ENCODE measurements at regions not wholly inside any gene's neighbourhood (a gene's known extent, or its start where the extent isn't known, plus 50 kb on each side); places are given as distances from the start of the nearest gene placed in this dataset.

- DNase-seq (ENCODE audit: low read depth) (peak; percentile 4), FAIRE-seq (no peak)
- Histone ChIP-seq H3K36me3 (ENCODE audit: control insufficient read depth, insufficient read depth, low read length) (no peaks in the 10 kb centered on the region), H3K27me3 (ENCODE audit: control insufficient read depth, insufficient read depth, low read length) (no peaks in the 10 kb centered on the region), H3K4me3 (ENCODE audit: low read depth, low read length) (no peak overlapping the region)
- no peak for TF ChIP-seq CTCF (IDR thresholded peaks at IDR 0.05; ENCODE audit: insufficient read depth, low read length, severe bottlenecking)
Observed at GRCh38 chr3:99418209-99418635, 220.2 kb upstream of the COL8A1 start.

- Histone ChIP-seq H3K36me3 (ENCODE audit: control insufficient read depth, insufficient read depth, low read length) (no peaks in the 10 kb centered on the region), H3K27me3 (ENCODE audit: control insufficient read depth, insufficient read depth, low read length) (no peaks in the 10 kb centered on the region), H3K4me3 (ENCODE audit: low read depth, low read length) (no peak overlapping the region)
- TF ChIP-seq CTCF (IDR thresholded peaks at IDR 0.05; ENCODE audit: insufficient read depth, low read length, severe bottlenecking) = no peak
- DNase-seq (ENCODE audit: low read depth) (peak; percentile 58), FAIRE-seq (no peak)
Observed at GRCh38 chr3:99413504-99413903, 224.9 kb upstream of the COL8A1 start.

GRCh38 chr3:99410789-99411311, 227.5 kb upstream of the COL8A1 start:
- H3K27me3 ChIP-seq (ENCODE audit: control insufficient read depth, insufficient read depth, low read length) = no peaks in the 10 kb centered on the region
- DNase-seq (ENCODE audit: low read depth) (peak; percentile 5), FAIRE-seq (no peak)
- TF ChIP-seq CTCF (IDR thresholded peaks at IDR 0.05; ENCODE audit: insufficient read depth, low read length, severe bottlenecking) = no peak
- no peak overlapping the region for H3K4me3 ChIP-seq (ENCODE audit: low read depth, low read length)
- no peaks in the 10 kb centered on the region for H3K36me3 ChIP-seq (ENCODE audit: control insufficient read depth, insufficient read depth, low read length)

GRCh38 chr3:99409961-99410360, 228.4 kb upstream of the COL8A1 start:
- no peak for TF ChIP-seq CTCF (IDR thresholded peaks at IDR 0.05; ENCODE audit: insufficient read depth, low read length, severe bottlenecking)
- Histone ChIP-seq H3K27me3 (ENCODE audit: control insufficient read depth, insufficient read depth, low read length) (no peaks in the 10 kb centered on the region), H3K4me3 (ENCODE audit: low read depth, low read length) (no peak overlapping the region), H3K36me3 (ENCODE audit: control insufficient read depth, insufficient read depth, low read length) (no peaks in the 10 kb centered on the region)
- FAIRE-seq (no peak), DNase-seq (ENCODE audit: low read depth) (no peak)

GRCh38 chr3:99407257-99407656, 231.1 kb upstream of the COL8A1 start:
- Histone ChIP-seq H3K36me3 (ENCODE audit: control insufficient read depth, insufficient read depth, low read length) (no peaks in the 10 kb centered on the region), H3K27me3 (ENCODE audit: control insufficient read depth, insufficient read depth, low read length) (no peaks in the 10 kb centered on the region), H3K4me3 (ENCODE audit: low read depth, low read length) (no peak overlapping the region)
- DNase-seq (ENCODE audit: low read depth) (no peak), FAIRE-seq (no peak)
- no peak for TF ChIP-seq CTCF (IDR thresholded peaks at IDR 0.05; ENCODE audit: insufficient read depth, low read length, severe bottlenecking)

GRCh38 chr3:99402755-99403154, 235.6 kb upstream of the COL8A1 start:
- H3K36me3 ChIP-seq (ENCODE audit: control insufficient read depth, insufficient read depth, low read length) = no peaks in the 10 kb centered on the region
- FAIRE-seq = no peak
- TF ChIP-seq CTCF (IDR thresholded peaks at IDR 0.05; ENCODE audit: insufficient read depth, low read length, severe bottlenecking) = no peak
- no peak overlapping the region for H3K4me3 ChIP-seq (ENCODE audit: low read depth, low read length)
- no peaks in the 10 kb centered on the region for H3K27me3 ChIP-seq (ENCODE audit: control insufficient read depth, insufficient read depth, low read length)
- DNase-seq (ENCODE audit: low read depth) = no peak

All from bronchial epithelial cell (primary cell).